ENCODE measurements at regions not wholly inside any gene's neighbourhood (a gene's known extent, or its start where the extent isn't known, plus 50 kb on each side); places are given as distances from the start of the nearest gene placed in this dataset.

DNA sequence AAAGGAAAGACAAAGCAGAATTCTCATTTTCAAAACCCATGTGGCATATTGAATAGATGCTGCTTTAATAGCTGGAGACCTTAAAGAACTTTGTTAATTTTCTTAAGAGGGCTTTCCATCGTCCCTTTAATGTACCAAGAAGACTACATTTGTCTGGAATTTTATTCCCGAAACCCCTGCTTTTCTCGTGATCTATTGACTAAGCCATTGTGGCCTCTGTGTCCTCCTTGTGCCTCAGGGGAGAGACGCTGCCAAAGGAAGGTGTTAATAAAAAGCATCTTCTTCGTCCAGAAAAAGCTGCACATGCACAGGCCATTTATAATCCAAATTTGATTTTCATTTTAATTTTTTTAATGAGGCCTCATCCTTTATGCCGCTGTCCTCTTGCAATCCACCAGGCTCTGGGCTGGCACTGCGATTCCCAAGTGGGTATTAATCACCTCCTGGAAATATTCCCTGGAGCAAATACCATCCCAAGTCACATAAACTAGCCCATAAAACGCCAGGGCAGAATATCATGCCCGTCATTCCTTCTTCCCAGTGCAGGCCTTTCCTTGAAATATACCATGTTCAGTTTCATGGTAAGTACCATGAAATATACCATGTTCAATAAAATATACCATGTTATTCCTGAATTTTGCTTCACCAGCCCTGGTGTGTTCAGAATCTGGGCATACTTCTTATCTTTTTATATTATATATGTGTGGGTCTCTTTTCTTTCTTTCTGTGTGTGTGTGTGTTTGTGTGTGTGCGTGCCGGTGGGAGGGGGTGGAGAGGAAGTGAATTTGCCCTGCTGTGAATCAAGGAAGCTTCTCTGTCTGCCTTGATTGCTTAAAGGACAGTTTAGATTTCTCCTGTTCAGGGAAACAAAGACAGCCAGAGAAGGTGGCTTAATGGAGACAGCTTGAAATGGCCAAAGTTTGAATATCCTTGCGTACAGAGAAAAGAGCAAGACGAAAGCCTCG lies 147.6 kb downstream of the PHETA1 start:
- Histone ChIP-seq H3K27ac (no peak overlapping the region), H3K9me3 (no peaks in the 10 kb centered on the region), H3K4me1 (peaks cover 0 to 7% (median 1%) of the 10 kb centered on the region in 4 donors), H3K36me3 (no peaks in the 10 kb centered on the region), H3K4me3 (no peak overlapping the region), H3K27me3 (peaks cover 0 to 5% (median 0%) of the 10 kb centered on the region in 3 donors)
- whole genome bisulfite sequencing, 2 donors, result 67 to 77% methylated on average over 14 of the region's 14 CpGs
- no peak for DNase-seq
- no peak for TF ChIP-seq POLR2A (IDR thresholded peaks at IDR 0.05)
- TF ChIP-seq, protein P1, sequence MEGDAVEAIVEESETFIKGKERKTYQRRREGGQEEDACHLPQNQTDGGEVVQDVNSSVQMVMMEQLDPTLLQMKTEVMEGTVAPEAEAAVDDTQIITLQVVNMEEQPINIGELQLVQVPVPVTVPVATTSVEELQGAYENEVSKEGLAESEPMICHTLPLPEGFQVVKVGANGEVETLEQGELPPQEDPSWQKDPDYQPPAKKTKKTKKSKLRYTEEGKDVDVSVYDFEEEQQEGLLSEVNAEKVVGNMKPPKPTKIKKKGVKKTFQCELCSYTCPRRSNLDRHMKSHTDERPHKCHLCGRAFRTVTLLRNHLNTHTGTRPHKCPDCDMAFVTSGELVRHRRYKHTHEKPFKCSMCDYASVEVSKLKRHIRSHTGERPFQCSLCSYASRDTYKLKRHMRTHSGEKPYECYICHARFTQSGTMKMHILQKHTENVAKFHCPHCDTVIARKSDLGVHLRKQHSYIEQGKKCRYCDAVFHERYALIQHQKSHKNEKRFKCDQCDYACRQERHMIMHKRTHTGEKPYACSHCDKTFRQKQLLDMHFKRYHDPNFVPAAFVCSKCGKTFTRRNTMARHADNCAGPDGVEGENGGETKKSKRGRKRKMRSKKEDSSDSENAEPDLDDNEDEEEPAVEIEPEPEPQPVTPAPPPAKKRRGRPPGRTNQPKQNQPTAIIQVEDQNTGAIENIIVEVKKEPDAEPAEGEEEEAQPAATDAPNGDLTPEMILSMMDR (IDR thresholded peaks at IDR 0.05), result no peak
- no peak for TF ChIP-seq POLR2AphosphoS5 (IDR thresholded peaks at IDR 0.05)
- no peak for TF ChIP-seq EP300 (IDR thresholded peaks at IDR 0.05)
- intact Hi-C loops (cut with DNase I), result no loop called here

- DNase-seq, result no peak
- intact Hi-C loops (cut with DNase I), result no loop called here
- no peak for TF ChIP-seq POLR2AphosphoS5 (IDR thresholded peaks at IDR 0.05)
- no peaks in the 10 kb centered on the region for H3K36me3 ChIP-seq
- no peaks in the 10 kb centered on the region for H3K9me3 ChIP-seq
- H3K27ac ChIP-seq, result no peak overlapping the region
- peaks cover 0 to 5% (median 0%) of the 10 kb centered on the region in 3 donors for H3K27me3 ChIP-seq
- peaks cover 0 to 7% (median 1%) of the 10 kb centered on the region in 4 donors for H3K4me1 ChIP-seq
- WGBS, 2 donors, result 82 to 84% methylated on average over 1 of the region's 1 CpG
- H3K4me3 ChIP-seq, result no peak overlapping the region
Measured at GRCh38 chr12:111220363-111220762, 148.5 kb downstream of the PHETA1 start.

DNA sequence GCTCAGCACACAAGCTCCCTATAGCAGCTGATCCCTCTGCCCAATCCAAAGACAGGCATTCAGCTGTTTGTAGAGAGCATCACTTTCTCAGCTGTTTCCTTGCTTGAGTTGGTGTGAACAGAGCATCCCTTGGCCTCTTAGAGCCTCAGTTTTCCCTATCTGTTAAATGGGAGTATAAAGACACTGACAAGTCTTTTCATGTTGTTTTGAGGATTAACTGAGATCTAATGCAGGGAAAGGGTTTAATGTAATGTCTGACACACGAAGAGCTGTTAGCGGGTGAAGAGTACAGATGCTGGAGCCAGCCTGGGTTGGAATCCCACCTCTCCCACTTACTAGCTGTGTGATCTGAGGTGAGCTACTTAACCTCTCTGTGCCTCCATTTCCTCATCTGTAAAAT lies 149.5 kb downstream of the PHETA1 start:
- Histone ChIP-seq H3K4me1 (peaks cover 0 to 7% (median 1%) of the 10 kb centered on the region in 4 donors), H3K9me3 (no peaks in the 10 kb centered on the region), H3K36me3 (no peaks in the 10 kb centered on the region), H3K27me3 (peaks cover 0 to 5% (median 0%) of the 10 kb centered on the region in 3 donors), H3K4me3 (no peak overlapping the region), H3K27ac (no peak overlapping the region)
- DNase-seq, result no peak
- TF ChIP-seq, protein P1 (IDR thresholded peaks at IDR 0.05), result no peak
- TF ChIP-seq EP300 (IDR thresholded peaks at IDR 0.05) (no peak), POLR2A (IDR thresholded peaks at IDR 0.05) (no peak), POLR2AphosphoS5 (IDR thresholded peaks at IDR 0.05) (no peak)
- intact Hi-C loops (cut with DNase I), result no loop called here
- 45 to 86% methylated on average over 2 of the region's 2 CpGs for WGBS, 2 donors

GRCh38 chr12:111218499-111218898 lies 150.4 kb downstream of the PHETA1 start:
- no peak overlapping the region for H3K4me3 ChIP-seq
- H3K27ac ChIP-seq, result no peak overlapping the region
- TF ChIP-seq POLR2AphosphoS5 (IDR thresholded peaks at IDR 0.05) (no peak), EP300 (IDR thresholded peaks at IDR 0.05) (no peak), POLR2A (IDR thresholded peaks at IDR 0.05) (no peak)
- TF ChIP-seq, protein P1 (IDR thresholded peaks at IDR 0.05), result no peak
- no peaks in the 10 kb centered on the region for H3K36me3 ChIP-seq
- H3K9me3 ChIP-seq, result no peaks in the 10 kb centered on the region
- intact Hi-C loops (cut with DNase I), result no loop called here
- WGBS, 2 donors, result 67 to 84% methylated on average over 6 of the region's 6 CpGs
- peaks cover 0 to 7% (median 1%) of the 10 kb centered on the region in 4 donors for H3K4me1 ChIP-seq
- DNase-seq, result no peak
- peaks cover 0 to 5% (median 0%) of the 10 kb centered on the region in 3 donors for H3K27me3 ChIP-seq

GRCh38 chr12:111216387-111217159 lies 152.3 kb downstream of the PHETA1 start:
- 77 to 84% methylated on average over 13 of the region's 13 CpGs for WGBS, 2 donors
- Histone ChIP-seq H3K9me3 (no peaks in the 10 kb centered on the region), H3K27me3 (peaks cover 0 to 14% (median 2%) of the 10 kb centered on the region in 3 donors), H3K4me1 (peaks cover 0 to 7% (median 1%) of the 10 kb centered on the region in 4 donors), H3K36me3 (no peaks in the 10 kb centered on the region), H3K27ac (no peak overlapping the region), H3K4me3 (no peak overlapping the region)
- intact Hi-C loops (cut with DNase I), result no loop called here
- TF ChIP-seq POLR2AphosphoS5 (IDR thresholded peaks at IDR 0.05) (no peak), EP300 (IDR thresholded peaks at IDR 0.05) (no peak), POLR2A (IDR thresholded peaks at IDR 0.05) (no peak)
- TF ChIP-seq, protein P1 (IDR thresholded peaks at IDR 0.05), result no peak
- no peak for DNase-seq

Measured in sigmoid colon (tissue), 6 donors.